ENCODE measurements at regions not wholly inside any gene's neighbourhood (a gene's known extent, or its start where the extent isn't known, plus 50 kb on each side); places are given as distances from the start of the nearest gene placed in this dataset.

- 59% methylated on average over 2 of the region's 2 CpGs for WGBS
- Histone ChIP-seq H3K4me1 (ENCODE audit: control insufficient read depth in 4 of 4, insufficient read depth in 4 of 4, low read length in 3 of 4) (no peaks in the 10 kb centered on the region), H3K27ac (ENCODE audit: low read depth in 1 of 2, low read length in 2 of 2) (no peak overlapping the region), H3K27me3 (ENCODE audit: control insufficient read depth in 4 of 4, insufficient read depth in 4 of 4, low read length in 3 of 4) (peaks cover 0 to 2% (median 0%) of the 10 kb centered on the region in 4 donors), H3K36me3 (ENCODE audit: control insufficient read depth in 4 of 4, insufficient read depth in 3 of 4, low read depth in 1 of 4, low read length in 3 of 4) (no peaks in the 10 kb centered on the region), H3K9ac (ENCODE audit: low read depth in 1 of 2, low read length in 2 of 2) (no peak overlapping the region), H3K4me3 (ENCODE audit: low read depth in 1 of 3, low read length in 3 of 3) (no peak overlapping the region), H3K9me3 (ENCODE audit: control insufficient read depth in 4 of 4, low read length in 3 of 4) (no peaks in the 10 kb centered on the region)
- DNase-seq (ENCODE audit: low spot score): no peak
- no peak for TF ChIP-seq RXRA (IDR thresholded peaks at IDR 0.05)
- TF ChIP-seq TAF1 (conservative IDR thresholded peaks at IDR 0.05): no peak
- no peak for TF ChIP-seq EGR1 (IDR thresholded peaks at IDR 0.05; ENCODE audit: low read depth in 2 of 2)
- TF ChIP-seq NR2F2 (IDR thresholded peaks at IDR 0.05): no peak
- TF ChIP-seq FOXA2 (IDR thresholded peaks at IDR 0.05): no peak
- no peak for TF ChIP-seq REST (IDR thresholded peaks at IDR 0.05)
- TF ChIP-seq MAX (IDR thresholded peaks at IDR 0.05): no peak
- no peak for TF ChIP-seq RAD21 (IDR thresholded peaks at IDR 0.05)
- TF ChIP-seq YY1 (IDR thresholded peaks at IDR 0.05): no peak
- no peak for TF ChIP-seq SP1 (IDR thresholded peaks at IDR 0.05)
- no peak for TF ChIP-seq CTCF (IDR thresholded peaks at IDR 0.05; ENCODE audit: low read depth, low read length, missing input control)
- no peak for TF ChIP-seq ZBTB33 (IDR thresholded peaks at IDR 0.05)
- no peak for TF ChIP-seq FOXA1 (IDR thresholded peaks at IDR 0.05)
- TF ChIP-seq HNF4A (conservative IDR thresholded peaks at IDR 0.05): no peak
- TF ChIP-seq JUND (IDR thresholded peaks at IDR 0.05): no peak
- no peak for TF ChIP-seq ATF3 (IDR thresholded peaks at IDR 0.05)
- TF ChIP-seq GABPA (IDR thresholded peaks at IDR 0.05 in 1 of 2, conservative IDR thresholded peaks at IDR 0.05 in 1 of 2): no peak
- TF ChIP-seq HNF4G (IDR thresholded peaks at IDR 0.05): no peak
Observed at GRCh38 chr9:85248514-85249312, 493.0 kb downstream of the AGTPBP1 start.
